GM19397 (cell line): ENCODE measurements at regions not wholly inside any gene's neighbourhood (a gene's known extent, or its start where the extent isn't known, plus 50 kb on each side); places are given as distances from the start of the nearest gene placed in this dataset.

ENCODE experiments used
- ATAC-seq: cut with Tn5 transposase; IDR thresholded peaks from one replicate; pipeline ENCODE4 v1.9.1; 2021; ENCODE audit warnings: mild to moderate bottlenecking, moderate library complexity; ENCODE audit not compliant: unreplicated experiment

- no peak for ATAC-seq
These were observed 118.1 kb upstream of the MAFB start for GRCh38 chr20:40806929-40807820.

GRCh38 chr20:40807821-40808170, 118.8 kb upstream of the MAFB start:
- ATAC-seq: no peak

- ATAC-seq: no peak
These were observed 119.9 kb upstream of the MAFB start for GRCh38 chr20:40808936-40809335.

- no peak for ATAC-seq
These were observed 120.3 kb upstream of the MAFB start for GRCh38 chr20:40809361-40809760.

- ATAC-seq: no peak
These were observed 121.4 kb upstream of the MAFB start for GRCh38 chr20:40810332-40811000.

GRCh38 chr20:40811004-40811403, 122.0 kb upstream of the MAFB start:
- ATAC-seq: no peak

GRCh38 chr20:40811660-40812414, 122.8 kb upstream of the MAFB start:
- no peak for ATAC-seq

- ATAC-seq: no peak
These were observed 123.4 kb upstream of the MAFB start for GRCh38 chr20:40812415-40812925.

GRCh38 chr20:40813029-40813431, 124.0 kb upstream of the MAFB start:
- no peak for ATAC-seq

- ATAC-seq: no peak
These were observed 124.9 kb upstream of the MAFB start for GRCh38 chr20:40813708-40814630.

- no peak for ATAC-seq
These were observed 125.6 kb upstream of the MAFB start for GRCh38 chr20:40814631-40814960.

GRCh38 chr20:40815156-40816038, 126.4 kb upstream of the MAFB start:
- ATAC-seq: no peak

GRCh38 chr20:40816039-40816352, 127.0 kb upstream of the MAFB start:
- ATAC-seq: no peak

- ATAC-seq: no peak
These were observed 132.4 kb upstream of the MAFB start for GRCh38 chr20:40821429-40821828.

- no peak for ATAC-seq
These were observed 137.7 kb upstream of the MAFB start for GRCh38 chr20:40826699-40827098.

GRCh38 chr20:40835321-40835720, 146.3 kb upstream of the MAFB start:
- no peak for ATAC-seq

GRCh38 chr20:40838509-40838908, 149.5 kb upstream of the MAFB start:
- ATAC-seq: no peak

- ATAC-seq: no peak
These were observed 154.2 kb upstream of the MAFB start for GRCh38 chr20:40843251-40843650.

GRCh38 chr20:40844332-40844731, 155.3 kb upstream of the MAFB start:
- no peak for ATAC-seq

GRCh38 chr20:40848096-40848495, 159.1 kb upstream of the MAFB start:
- no peak for ATAC-seq
